Trophoblast cell (in vitro differentiated cells and primary cell): ENCODE measurements at regions not wholly inside any gene's neighbourhood (a gene's known extent, or its start where the extent isn't known, plus 50 kb on each side); places are given as distances from the start of the nearest gene placed in this dataset.

Experiments
- DNase-seq, 2 donors: peaks; one replicate each; pipeline ENCODE4 v3.0.0-alpha.2; 2016
- H2AFZ ChIP-seq: 2 replicates; pipeline ENCODE4 v1.6.1; 2013; ENCODE audit warnings: low read length, moderate library complexity, mild to moderate bottlenecking; ENCODE audit not compliant: insufficient read depth, poor library complexity
- H2AK5ac ChIP-seq: 2 replicates; pipeline ENCODE4 v1.6.1; 2013; ENCODE audit warnings: mild to moderate bottlenecking, low read length
- H2BK120ac ChIP-seq: 2 replicates; pipeline ENCODE4 v1.6.1; 2013; ENCODE audit warnings: low read length, mild to moderate bottlenecking, moderate library complexity; ENCODE audit not compliant: insufficient read depth, poor library complexity
- H2BK12ac ChIP-seq: 2 replicates; pipeline ENCODE4 v1.6.1; 2013; ENCODE audit warnings: mild to moderate bottlenecking, low read length, moderate library complexity
- H2BK5ac ChIP-seq: 2 replicates; pipeline ENCODE4 v1.6.1; 2013; ENCODE audit warnings: low read length, low read depth, moderate library complexity, mild to moderate bottlenecking; ENCODE audit not compliant: poor library complexity
- H3K14ac ChIP-seq: 2 replicates; pipeline ENCODE4 v1.6.1; 2013; ENCODE audit warnings: mild to moderate bottlenecking, low read length
- H3K18ac ChIP-seq: 2 replicates; pipeline ENCODE4 v1.6.1; 2013; ENCODE audit warnings: mild to moderate bottlenecking, low read length
- H3K23ac ChIP-seq: 2 replicates; pipeline ENCODE4 v1.6.1; 2013; ENCODE audit warnings: low read length
- H3K27ac ChIP-seq: 2 replicates; pipeline ENCODE4 v1.5.1; 2013; ENCODE audit warnings: low read depth, mild to moderate bottlenecking, inconsistent platforms, low read length, moderate library complexity
- H3K27me3 ChIP-seq: 2 replicates; pipeline ENCODE4 v1.6.1; 2013; ENCODE audit warnings: inconsistent platforms, mild to moderate bottlenecking, low read length, moderate library complexity; ENCODE audit not compliant: insufficient read depth
- H3K36me3 ChIP-seq, 2 experiments: 1 replicate in 1 of 2; 2 replicates in 1 of 2; pipeline ENCODE4 v1.6.1; 2013; ENCODE audit warnings: low read length in 2 of 2, mild to moderate bottlenecking in 2 of 2, moderate library complexity in 1 of 2; ENCODE audit not compliant: insufficient read depth in 2 of 2, control insufficient read depth in 1 of 2
- H3K4ac ChIP-seq: 2 replicates; pipeline ENCODE4 v1.6.1; 2013; ENCODE audit warnings: low read depth, mild to moderate bottlenecking, low read length, moderate library complexity
- H3K4me1 ChIP-seq, 2 experiments: 1 replicate in 1 of 2; 2 replicates in 1 of 2; pipeline ENCODE4 v1.6.1; 2013; ENCODE audit warnings: low read length in 2 of 2, mild to moderate bottlenecking in 2 of 2, moderate library complexity in 1 of 2; ENCODE audit not compliant: insufficient read depth in 2 of 2, control insufficient read depth in 1 of 2
- H3K4me2 ChIP-seq: 2 replicates; pipeline ENCODE4 v1.6.1; 2013; ENCODE audit warnings: inconsistent platforms, mild to moderate bottlenecking, low read length, moderate library complexity
- H3K4me3 ChIP-seq: 2 replicates; pipeline ENCODE4 v1.5.1; 2013; ENCODE audit warnings: mild to moderate bottlenecking, low read depth, low read length, inconsistent platforms
- H3K79me1 ChIP-seq: one replicate; pipeline ENCODE4 v1.6.1; 2013; ENCODE audit warnings: low read length
- H3K79me2 ChIP-seq: 2 replicates; pipeline ENCODE4 v1.6.1; 2013; ENCODE audit warnings: low read length, mild to moderate bottlenecking; ENCODE audit not compliant: control insufficient read depth, insufficient read depth, poor library complexity
- H3K9ac ChIP-seq: 2 replicates; pipeline ENCODE4 v1.6.1; 2013; ENCODE audit warnings: mild to moderate bottlenecking, low read length
- H3K9me3 ChIP-seq: 2 replicates; pipeline ENCODE4 v1.6.1; 2013; ENCODE audit warnings: low read depth, mild to moderate bottlenecking, control low read depth, inconsistent platforms, low read length; ENCODE audit not compliant: insufficient read depth
- H4K12ac ChIP-seq: 2 replicates; pipeline ENCODE4 v1.6.1; 2013; ENCODE audit warnings: low read depth, mild to moderate bottlenecking, low read length, moderate library complexity
- H4K8ac ChIP-seq: 2 replicates; pipeline ENCODE4 v1.6.1; 2013; ENCODE audit warnings: low read depth, mild to moderate bottlenecking, low read length, moderate library complexity
- H4K91ac ChIP-seq: one replicate; pipeline ENCODE4 v1.6.1; 2013; ENCODE audit warnings: low read depth, mild to moderate bottlenecking, low read length, moderate library complexity
- WGBS: extraction: QIAGEN DNeasy Blood & Tissue Kit; methylation state at CpG from one replicate; pipeline ENCODE4 v1.1.7; 2013; ENCODE audit warnings: missing lambda C conversion rate; ENCODE audit not compliant: insufficient read length, insufficient coverage; ENCODE audit errors: extremely low coverage; 5-methylcytosine and 5-hydroxymethylcytosine counted together

DNA sequence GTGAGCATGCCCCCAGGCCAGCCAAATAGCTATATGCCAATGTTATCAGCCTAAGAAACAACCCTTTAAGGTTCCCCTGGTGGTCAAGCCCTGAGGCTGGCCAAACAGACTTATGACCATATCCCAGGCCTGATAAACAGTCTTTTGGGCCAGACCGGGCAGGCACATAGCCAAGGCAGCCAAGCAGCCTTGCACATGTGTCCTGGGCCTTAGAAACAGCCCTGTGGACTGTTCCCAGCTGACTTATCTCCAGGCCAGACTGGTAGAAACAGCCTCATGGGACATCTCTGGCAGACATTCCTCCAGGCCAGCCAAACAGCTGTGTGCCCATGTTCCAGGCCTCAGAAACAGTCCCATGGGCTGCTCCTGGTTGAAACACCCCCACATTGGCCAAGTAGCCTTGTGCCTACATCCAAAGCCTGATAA lies 295.0 kb upstream of the MGAT4C start:
- Histone ChIP-seq H2BK12ac (no peak overlapping the region), H2AK5ac (no peak overlapping the region), H2BK5ac (no peak overlapping the region), H3K9me3 (no peaks in the 10 kb centered on the region), H3K36me3 (no peaks in the 10 kb centered on the region), H4K8ac (no peak overlapping the region), H4K12ac (no peak overlapping the region), H3K18ac (no peak overlapping the region), H3K27ac (no peak overlapping the region), H3K79me2 (no peaks in the 10 kb centered on the region), H3K27me3 (no peaks in the 10 kb centered on the region), H3K4ac (no peak overlapping the region), H3K23ac (no peak overlapping the region), H4K91ac (no peak overlapping the region), H3K79me1 (no peaks in the 10 kb centered on the region), H2BK120ac (no peak overlapping the region), H3K4me2 (no peak overlapping the region), H3K4me3 (no peak overlapping the region), H2AFZ (no peak overlapping the region), H3K4me1 (no peaks in the 10 kb centered on the region), H3K9ac (no peak overlapping the region), H3K14ac (no peak overlapping the region)
- DNase-seq = peak in 1 of 2 donors; percentile 68
- WGBS = no CpG with 5 or more reads among the region's 1 CpG

- no peak overlapping the region for H3K18ac ChIP-seq
- H3K27me3 ChIP-seq = no peaks in the 10 kb centered on the region
- no peak overlapping the region for H2BK120ac ChIP-seq
- H3K4me3 ChIP-seq = no peak overlapping the region
- H4K91ac ChIP-seq = no peak overlapping the region
- no peak overlapping the region for H4K12ac ChIP-seq
- WGBS = no CpG with 5 or more reads among the region's 7 CpGs
- no peaks in the 10 kb centered on the region for H3K4me1 ChIP-seq
- H3K9ac ChIP-seq = no peak overlapping the region
- no peaks in the 10 kb centered on the region for H3K79me1 ChIP-seq
- no peak overlapping the region for H3K23ac ChIP-seq
- no peak overlapping the region for H3K14ac ChIP-seq
- peak in 1 of 2 donors; percentile 33 for DNase-seq
- H3K36me3 ChIP-seq = no peaks in the 10 kb centered on the region
- no peak overlapping the region for H2AFZ ChIP-seq
- no peak overlapping the region for H2AK5ac ChIP-seq
- no peak overlapping the region for H2BK12ac ChIP-seq
- no peaks in the 10 kb centered on the region for H3K79me2 ChIP-seq
- H2BK5ac ChIP-seq = no peak overlapping the region
- H3K4ac ChIP-seq = no peak overlapping the region
- H3K9me3 ChIP-seq = no peaks in the 10 kb centered on the region
- no peak overlapping the region for H3K27ac ChIP-seq
- H4K8ac ChIP-seq = no peak overlapping the region
- H3K4me2 ChIP-seq = no peak overlapping the region
These were observed 294.3 kb upstream of the MGAT4C start for GRCh38 chr12:86550218-86551145.

DNA sequence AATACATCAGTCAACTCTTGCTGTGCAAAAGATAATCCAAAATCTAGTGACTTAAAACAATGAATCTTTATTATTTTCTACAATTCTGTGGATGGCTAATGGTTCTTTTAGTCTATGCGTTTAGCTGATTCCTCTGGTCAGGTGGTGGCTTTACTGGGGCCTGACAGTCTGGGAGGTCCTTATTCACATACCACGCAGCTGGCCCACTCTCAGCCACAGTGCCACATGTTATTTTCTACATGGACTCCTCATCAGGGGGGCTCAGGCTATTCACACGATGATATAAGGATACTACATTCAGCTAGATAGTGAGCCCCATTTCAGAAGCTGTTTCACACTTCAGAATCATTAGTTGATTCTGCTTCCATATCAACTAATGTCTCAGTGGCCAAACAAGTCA lies 287.5 kb upstream of the MGAT4C start:
- H3K36me3 ChIP-seq = no peaks in the 10 kb centered on the region
- H2AFZ ChIP-seq = no peak overlapping the region
- H3K4ac ChIP-seq = no peak overlapping the region
- H4K91ac ChIP-seq = no peak overlapping the region
- WGBS = no CpG with 5 or more reads among the region's 3 CpGs
- no peak overlapping the region for H3K14ac ChIP-seq
- no peak overlapping the region for H4K12ac ChIP-seq
- no peak overlapping the region for H2AK5ac ChIP-seq
- H3K23ac ChIP-seq = no peak overlapping the region
- no peak overlapping the region for H3K4me2 ChIP-seq
- DNase-seq = no peak
- H3K27me3 ChIP-seq = no peaks in the 10 kb centered on the region
- no peak overlapping the region for H2BK5ac ChIP-seq
- no peak overlapping the region for H4K8ac ChIP-seq
- no peak overlapping the region for H3K18ac ChIP-seq
- H2BK12ac ChIP-seq = no peak overlapping the region
- no peaks in the 10 kb centered on the region for H3K79me2 ChIP-seq
- H3K4me1 ChIP-seq = no peaks in the 10 kb centered on the region
- H2BK120ac ChIP-seq = no peak overlapping the region
- H3K27ac ChIP-seq = no peak overlapping the region
- no peaks in the 10 kb centered on the region for H3K9me3 ChIP-seq
- no peaks in the 10 kb centered on the region for H3K79me1 ChIP-seq
- no peak overlapping the region for H3K9ac ChIP-seq
- no peak overlapping the region for H3K4me3 ChIP-seq

- Histone ChIP-seq H4K12ac (no peak overlapping the region), H3K4me3 (no peak overlapping the region), H2BK5ac (no peak overlapping the region), H3K9ac (no peak overlapping the region), H3K4ac (no peak overlapping the region), H3K4me1 (no peaks in the 10 kb centered on the region), H4K8ac (no peak overlapping the region), H3K79me1 (no peaks in the 10 kb centered on the region), H2AFZ (no peak overlapping the region), H3K14ac (no peak overlapping the region), H4K91ac (no peak overlapping the region), H2BK120ac (no peak overlapping the region), H3K18ac (no peak overlapping the region), H3K4me2 (no peak overlapping the region), H3K36me3 (no peaks in the 10 kb centered on the region), H3K23ac (no peak overlapping the region), H3K9me3 (peaks cover 4% of the 10 kb centered on the region), H3K79me2 (no peaks in the 10 kb centered on the region), H3K27ac (no peak overlapping the region), H3K27me3 (no peaks in the 10 kb centered on the region), H2BK12ac (no peak overlapping the region), H2AK5ac (no peak overlapping the region)
- no CpG with 5 or more reads among the region's 1 CpG for WGBS
- DNase-seq = peak in 1 of 2 donors; percentile 37
These were observed 274.9 kb upstream of the MGAT4C start for GRCh38 chr12:86530996-86531655.
